ENCODE measurements at regions not wholly inside any gene's neighbourhood (a gene's known extent, or its start where the extent isn't known, plus 50 kb on each side); places are given as distances from the start of the nearest gene placed in this dataset.

DNA sequence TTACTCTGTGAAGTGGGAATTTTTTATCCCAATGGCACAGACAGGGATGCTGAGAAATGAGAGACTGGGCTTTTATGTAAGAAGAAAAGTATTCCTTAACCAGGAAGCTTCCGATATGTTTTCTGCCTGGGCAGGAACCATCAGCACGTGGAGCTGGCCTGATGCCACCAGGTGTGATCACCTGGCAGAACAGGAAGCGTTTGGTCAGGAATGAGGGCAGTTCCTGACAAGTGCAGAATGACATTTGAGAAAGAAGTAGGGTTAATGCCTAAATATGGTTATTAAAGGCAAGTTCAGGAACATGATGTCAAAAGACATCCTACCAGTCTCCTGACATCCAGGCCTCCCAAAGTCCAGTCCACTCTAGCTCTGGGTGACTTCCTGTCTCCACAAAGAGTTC lies 210.3 kb downstream of the NUAK1 start:
- TF ChIP-seq FOXM1 (IDR thresholded peaks at IDR 0.05; ENCODE audit: borderline replicate concordance, low read depth) (no peak), EP300 (IDR thresholded peaks at IDR 0.05; ENCODE audit: borderline replicate concordance) (no peak), EGR1 (IDR thresholded peaks at IDR 0.05) (no peak), YY1 (IDR thresholded peaks at IDR 0.05; ENCODE audit: low read depth) (no peak)
- TF ChIP-seq, protein P1, sequence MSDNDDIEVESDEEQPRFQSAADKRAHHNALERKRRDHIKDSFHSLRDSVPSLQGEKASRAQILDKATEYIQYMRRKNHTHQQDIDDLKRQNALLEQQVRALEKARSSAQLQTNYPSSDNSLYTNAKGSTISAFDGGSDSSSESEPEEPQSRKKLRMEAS (IDR thresholded peaks at IDR 0.05) = peak; percentile 77
- TF ChIP-seq, protein P2, sequence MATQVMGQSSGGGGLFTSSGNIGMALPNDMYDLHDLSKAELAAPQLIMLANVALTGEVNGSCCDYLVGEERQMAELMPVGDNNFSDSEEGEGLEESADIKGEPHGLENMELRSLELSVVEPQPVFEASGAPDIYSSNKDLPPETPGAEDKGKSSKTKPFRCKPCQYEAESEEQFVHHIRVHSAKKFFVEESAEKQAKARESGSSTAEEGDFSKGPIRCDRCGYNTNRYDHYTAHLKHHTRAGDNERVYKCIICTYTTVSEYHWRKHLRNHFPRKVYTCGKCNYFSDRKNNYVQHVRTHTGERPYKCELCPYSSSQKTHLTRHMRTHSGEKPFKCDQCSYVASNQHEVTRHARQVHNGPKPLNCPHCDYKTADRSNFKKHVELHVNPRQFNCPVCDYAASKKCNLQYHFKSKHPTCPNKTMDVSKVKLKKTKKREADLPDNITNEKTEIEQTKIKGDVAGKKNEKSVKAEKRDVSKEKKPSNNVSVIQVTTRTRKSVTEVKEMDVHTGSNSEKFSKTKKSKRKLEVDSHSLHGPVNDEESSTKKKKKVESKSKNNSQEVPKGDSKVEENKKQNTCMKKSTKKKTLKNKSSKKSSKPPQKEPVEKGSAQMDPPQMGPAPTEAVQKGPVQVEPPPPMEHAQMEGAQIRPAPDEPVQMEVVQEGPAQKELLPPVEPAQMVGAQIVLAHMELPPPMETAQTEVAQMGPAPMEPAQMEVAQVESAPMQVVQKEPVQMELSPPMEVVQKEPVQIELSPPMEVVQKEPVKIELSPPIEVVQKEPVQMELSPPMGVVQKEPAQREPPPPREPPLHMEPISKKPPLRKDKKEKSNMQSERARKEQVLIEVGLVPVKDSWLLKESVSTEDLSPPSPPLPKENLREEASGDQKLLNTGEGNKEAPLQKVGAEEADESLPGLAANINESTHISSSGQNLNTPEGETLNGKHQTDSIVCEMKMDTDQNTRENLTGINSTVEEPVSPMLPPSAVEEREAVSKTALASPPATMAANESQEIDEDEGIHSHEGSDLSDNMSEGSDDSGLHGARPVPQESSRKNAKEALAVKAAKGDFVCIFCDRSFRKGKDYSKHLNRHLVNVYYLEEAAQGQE (IDR thresholded peaks at IDR 0.05; ENCODE audit: low read depth) = no peak
- TF ChIP-seq, protein P3, sequence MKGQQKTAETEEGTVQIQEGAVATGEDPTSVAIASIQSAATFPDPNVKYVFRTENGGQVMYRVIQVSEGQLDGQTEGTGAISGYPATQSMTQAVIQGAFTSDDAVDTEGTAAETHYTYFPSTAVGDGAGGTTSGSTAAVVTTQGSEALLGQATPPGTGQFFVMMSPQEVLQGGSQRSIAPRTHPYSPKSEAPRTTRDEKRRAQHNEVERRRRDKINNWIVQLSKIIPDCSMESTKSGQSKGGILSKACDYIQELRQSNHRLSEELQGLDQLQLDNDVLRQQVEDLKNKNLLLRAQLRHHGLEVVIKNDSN (IDR thresholded peaks at IDR 0.05) = peak; percentile 54
